Hematopoietic multipotent progenitor cell treated with erythropoietin and hydrocortisone succinate and interleukin-3 and kit ligand, for 6 days (in vitro differentiated cells): ENCODE measurements at regions not wholly inside any gene's neighbourhood (a gene's known extent, or its start where the extent isn't known, plus 50 kb on each side); places are given as distances from the start of the nearest gene placed in this dataset.
"Not testable (repeated sequence)": the region's sequence is repeated elsewhere in the genome, so short reads cannot be mapped to it uniquely, and the experiment has no call there.

ENCODE experiments used
- DNase-seq: peaks from one replicate; pipeline ENCODE4 v3.0.0-alpha.2; 2015

GRCh38 chr1:2953688-2954285 is 67.5 kb upstream of the ACTRT2 start:
- DNase-seq = no peak

- no peak for DNase-seq
Measured at GRCh38 chr1:2955652-2956051, 65.6 kb upstream of the ACTRT2 start.

- peak; percentile 39 for DNase-seq
Measured at GRCh38 chr1:2956576-2956975, 64.7 kb upstream of the ACTRT2 start.

- DNase-seq = no peak
Measured at GRCh38 chr1:2957329-2957728, 63.9 kb upstream of the ACTRT2 start.

- not testable (repeated sequence) for DNase-seq
Measured at GRCh38 chr1:2959881-2960280, 61.4 kb upstream of the ACTRT2 start.

- DNase-seq = no peak
Measured at GRCh38 chr1:2961081-2961480, 60.2 kb upstream of the ACTRT2 start.

GRCh38 chr1:2961661-2962060 is 59.6 kb upstream of the ACTRT2 start:
- DNase-seq = no peak

- DNase-seq = no peak
Measured at GRCh38 chr1:2962061-2962460, 59.2 kb upstream of the ACTRT2 start.

- no peak for DNase-seq
Measured at GRCh38 chr1:2962541-2962940, 58.7 kb upstream of the ACTRT2 start.

GRCh38 chr1:2962946-2963345 is 58.3 kb upstream of the ACTRT2 start:
- DNase-seq = no peak

GRCh38 chr1:2965676-2966075 is 55.6 kb upstream of the ACTRT2 start:
- no peak for DNase-seq

GRCh38 chr1:2966449-2967328 is 54.6 kb upstream of the ACTRT2 start:
- no peak for DNase-seq

- no peak for DNase-seq
Measured at GRCh38 chr1:2967329-2967725, 53.9 kb upstream of the ACTRT2 start.

- no peak for DNase-seq
Measured at GRCh38 chr1:2967881-2968280, 53.4 kb upstream of the ACTRT2 start.

GRCh38 chr1:2968471-2968881 is 52.8 kb upstream of the ACTRT2 start:
- no peak for DNase-seq

- DNase-seq = no peak
Measured at GRCh38 chr1:2969011-2969844, 52.0 kb upstream of the ACTRT2 start.

GRCh38 chr1:2969845-2970291 is 51.4 kb upstream of the ACTRT2 start:
- DNase-seq = no peak

GRCh38 chr1:2970311-2971071 is 50.8 kb upstream of the ACTRT2 start:
- DNase-seq = no peak

- no peak for DNase-seq
Measured at GRCh38 chr1:2971101-2971501, 50.2 kb upstream of the ACTRT2 start.
